ENCODE measurements at regions not wholly inside any gene's neighbourhood (a gene's known extent, or its start where the extent isn't known, plus 50 kb on each side); places are given as distances from the start of the nearest gene placed in this dataset.
"Not testable (repeated sequence)": the region's sequence is repeated elsewhere in the genome, so short reads cannot be mapped to it uniquely, and the experiment has no call there.

DNA sequence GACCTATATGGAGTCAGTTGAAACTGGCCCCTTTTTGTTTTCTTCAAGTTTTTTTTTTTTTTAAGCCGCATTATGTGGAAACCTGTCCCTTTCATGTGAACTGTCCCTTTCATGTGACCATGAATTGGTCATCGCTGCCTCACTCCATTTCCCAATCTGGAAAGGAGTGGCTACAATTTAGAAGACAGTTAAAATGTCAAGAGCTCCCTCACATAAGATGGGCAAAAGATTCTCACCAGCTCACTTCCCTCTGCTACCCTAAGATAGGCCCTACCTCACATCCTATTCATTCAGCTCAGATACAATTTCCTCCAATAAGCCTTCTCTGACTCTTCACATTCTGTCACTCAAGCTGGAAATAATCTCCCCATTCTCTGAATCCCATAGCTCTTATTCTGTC lies 111.3 kb upstream of the BCL6 start:
- no peaks in the 10 kb centered on the region for H3K36me3 ChIP-seq
- intact Hi-C loops (cut with DNase I): no loop called here
- no peaks in the 10 kb centered on the region for H3K9me3 ChIP-seq
- H3K4me3 ChIP-seq: no peak overlapping the region
- TF ChIP-seq, protein P1, sequence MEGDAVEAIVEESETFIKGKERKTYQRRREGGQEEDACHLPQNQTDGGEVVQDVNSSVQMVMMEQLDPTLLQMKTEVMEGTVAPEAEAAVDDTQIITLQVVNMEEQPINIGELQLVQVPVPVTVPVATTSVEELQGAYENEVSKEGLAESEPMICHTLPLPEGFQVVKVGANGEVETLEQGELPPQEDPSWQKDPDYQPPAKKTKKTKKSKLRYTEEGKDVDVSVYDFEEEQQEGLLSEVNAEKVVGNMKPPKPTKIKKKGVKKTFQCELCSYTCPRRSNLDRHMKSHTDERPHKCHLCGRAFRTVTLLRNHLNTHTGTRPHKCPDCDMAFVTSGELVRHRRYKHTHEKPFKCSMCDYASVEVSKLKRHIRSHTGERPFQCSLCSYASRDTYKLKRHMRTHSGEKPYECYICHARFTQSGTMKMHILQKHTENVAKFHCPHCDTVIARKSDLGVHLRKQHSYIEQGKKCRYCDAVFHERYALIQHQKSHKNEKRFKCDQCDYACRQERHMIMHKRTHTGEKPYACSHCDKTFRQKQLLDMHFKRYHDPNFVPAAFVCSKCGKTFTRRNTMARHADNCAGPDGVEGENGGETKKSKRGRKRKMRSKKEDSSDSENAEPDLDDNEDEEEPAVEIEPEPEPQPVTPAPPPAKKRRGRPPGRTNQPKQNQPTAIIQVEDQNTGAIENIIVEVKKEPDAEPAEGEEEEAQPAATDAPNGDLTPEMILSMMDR (IDR thresholded peaks at IDR 0.05): no peak
- no peaks in the 10 kb centered on the region for H3K27me3 ChIP-seq
- DNase-seq (ENCODE audit: low spot score in 2 of 2): no peak
- H3K27ac ChIP-seq: no peak overlapping the region
- H3K4me1 ChIP-seq: no peaks in the 10 kb centered on the region

DNA sequence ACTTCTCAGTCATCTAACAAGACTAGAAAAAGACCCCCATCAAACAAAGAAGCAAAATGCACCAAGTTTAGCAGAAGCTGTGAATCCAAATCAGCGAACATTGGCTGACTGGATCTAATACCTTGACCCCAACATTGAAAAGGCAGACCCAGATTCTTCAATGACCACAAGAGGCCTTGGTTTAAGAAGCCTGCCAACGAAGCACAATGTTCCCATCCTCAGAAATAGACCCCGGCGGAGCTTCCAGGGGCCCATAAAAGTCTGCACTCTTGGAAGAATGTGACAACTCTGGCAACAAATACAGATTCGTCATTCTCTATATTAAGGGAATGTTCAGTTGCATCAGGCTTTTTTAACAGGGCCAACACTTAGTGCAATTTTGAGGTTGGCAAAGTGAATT lies 112.8 kb upstream of the BCL6 start:
- DNase-seq (ENCODE audit: low spot score in 2 of 2): no peak
- Histone ChIP-seq H3K4me1 (no peaks in the 10 kb centered on the region), H3K27me3 (no peaks in the 10 kb centered on the region), H3K36me3 (no peaks in the 10 kb centered on the region), H3K27ac (no peak overlapping the region), H3K9me3 (no peaks in the 10 kb centered on the region), H3K4me3 (no peak overlapping the region)
- TF ChIP-seq, protein P1 (IDR thresholded peaks at IDR 0.05): no peak
- intact Hi-C loops (cut with DNase I): no loop called here

DNA sequence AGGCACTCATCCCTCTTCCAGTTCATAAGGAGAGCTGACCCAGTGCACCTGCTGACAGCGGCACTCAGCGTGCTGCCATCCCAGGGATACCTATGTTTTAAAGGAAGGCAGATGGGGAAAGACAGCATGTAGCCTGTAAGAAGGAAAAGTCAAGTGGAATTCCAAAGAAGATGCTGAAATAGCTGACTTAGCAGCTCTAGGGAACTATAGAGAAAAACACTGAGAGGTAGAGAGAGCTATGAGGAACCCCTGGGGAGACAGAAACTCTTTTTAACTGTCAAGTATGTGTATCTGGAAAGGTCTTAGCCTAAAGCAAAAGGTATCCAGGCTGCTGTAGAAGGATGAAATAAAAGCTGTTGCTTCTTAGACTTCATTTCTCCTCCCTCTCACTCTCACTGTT lies 113.4 kb upstream of the BCL6 start:
- Histone ChIP-seq H3K36me3 (no peaks in the 10 kb centered on the region), H3K9me3 (no peaks in the 10 kb centered on the region), H3K27me3 (no peaks in the 10 kb centered on the region), H3K27ac (no peak overlapping the region), H3K4me1 (no peaks in the 10 kb centered on the region), H3K4me3 (no peak overlapping the region)
- TF ChIP-seq, protein P1 (IDR thresholded peaks at IDR 0.05): no peak
- intact Hi-C loops (cut with DNase I): no loop called here
- DNase-seq (ENCODE audit: low spot score in 2 of 2): no peak

- H3K27ac ChIP-seq, H3K27me3 ChIP-seq: not testable (repeated sequence)
Measured at GRCh38 chr3:187862701-187863277, 117.5 kb upstream of the BCL6 start.

DNA sequence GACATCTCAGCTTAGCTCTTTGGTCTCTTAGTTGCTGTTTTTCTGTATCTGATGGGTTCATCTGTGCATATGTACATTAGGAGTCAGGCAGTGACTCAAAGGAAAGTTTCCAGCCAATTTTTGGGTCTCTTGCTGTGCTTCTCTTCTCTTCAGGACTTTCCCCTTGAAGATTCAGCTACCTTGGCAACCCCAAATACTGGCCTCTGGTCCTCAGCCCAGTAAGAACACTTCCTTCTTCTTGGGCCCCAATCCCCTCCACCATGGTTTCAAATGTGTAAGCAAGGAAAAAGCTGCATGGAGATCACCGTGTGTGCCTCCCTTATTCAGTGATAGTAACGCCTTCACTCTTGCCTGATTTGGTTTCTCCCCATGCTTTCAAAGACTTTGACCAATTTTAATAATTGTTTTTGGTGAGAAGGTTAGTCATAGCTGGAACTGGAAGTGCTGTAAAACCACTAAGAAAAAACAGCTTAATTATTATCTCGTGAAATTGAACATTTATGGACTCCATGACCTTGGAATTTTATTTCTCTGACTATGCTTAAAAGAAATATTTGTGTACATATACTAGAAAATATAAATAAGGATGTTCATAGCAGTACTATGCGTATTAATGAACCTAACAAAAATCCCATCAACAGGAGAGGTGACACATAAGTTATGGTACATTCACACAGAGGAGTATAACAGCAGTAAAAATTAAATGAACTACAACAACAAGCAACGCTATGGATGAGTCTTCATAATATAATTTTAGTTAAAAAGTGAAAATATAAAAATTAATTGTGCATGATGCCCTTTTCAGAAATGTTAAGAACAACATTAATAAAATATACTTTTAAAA lies 125.3 kb upstream of the BCL6 start:
- Histone ChIP-seq H3K36me3 (no peaks in the 10 kb centered on the region), H3K9me3 (no peaks in the 10 kb centered on the region), H3K27ac (no peak overlapping the region), H3K4me1 (no peaks in the 10 kb centered on the region), H3K4me3 (no peak overlapping the region), H3K27me3 (no peaks in the 10 kb centered on the region)
- TF ChIP-seq, protein P1 (IDR thresholded peaks at IDR 0.05): no peak
- intact Hi-C loops (cut with DNase I): no loop called here
- DNase-seq (ENCODE audit: low spot score in 2 of 2): no peak

More at GRCh38 chr3:187862701-187863277, 117.5 kb upstream of the BCL6 start:
- H3K4me1 ChIP-seq; H3K9me3 ChIP-seq; DNase-seq (ENCODE audit: low spot score in 2 of 2); H3K4me3 ChIP-seq; intact Hi-C loops (cut with DNase I); H3K36me3 ChIP-seq: not testable (repeated sequence)

DNA sequence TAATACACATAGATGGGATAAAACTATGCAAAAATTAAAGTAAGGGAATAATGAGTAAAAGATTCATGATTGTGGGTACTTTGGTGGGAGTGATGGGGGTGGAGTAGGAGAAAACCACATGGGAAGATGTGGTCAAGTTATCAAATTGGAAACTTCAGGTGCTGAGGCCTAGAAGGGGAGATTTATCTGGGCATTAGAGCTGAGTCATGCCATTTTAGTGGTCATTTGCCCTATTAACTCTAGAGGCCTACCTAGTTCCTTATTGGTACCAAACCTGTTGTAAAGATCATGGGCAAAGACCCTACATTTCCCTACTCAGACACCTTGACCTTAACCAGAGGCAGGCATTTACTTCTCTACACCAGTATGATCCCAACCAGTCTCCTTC lies 125.9 kb upstream of the BCL6 start:
- TF ChIP-seq, protein P1 (IDR thresholded peaks at IDR 0.05): no peak
- intact Hi-C loops (cut with DNase I): no loop called here
- H3K4me1 ChIP-seq: no peaks in the 10 kb centered on the region
- H3K9me3 ChIP-seq: no peaks in the 10 kb centered on the region
- H3K27me3 ChIP-seq: no peaks in the 10 kb centered on the region
- H3K36me3 ChIP-seq: no peaks in the 10 kb centered on the region
- no peak overlapping the region for H3K4me3 ChIP-seq
- no peak overlapping the region for H3K27ac ChIP-seq
- no peak for DNase-seq (ENCODE audit: low spot score in 2 of 2)

Data from ascending aorta (tissue), 2 donors.